Activated CD4-positive, alpha-beta T cell treated with anti-CD3 and anti-CD28 coated beads, Interleukin-2, Interleukin-6, amounts not matched to agents 100 ng/mL and 50 ng/mL, durations not matched to agents 16 hours and 8 hours (primary cell): ENCODE measurements at regions not wholly inside any gene's neighbourhood (a gene's known extent, or its start where the extent isn't known, plus 50 kb on each side); places are given as distances from the start of the nearest gene placed in this dataset.
A peak's percentile ranks its signal among the peaks of the same experiment; 100 is the strongest.

Experiments
- DNase-seq: peaks from one replicate; pipeline ENCODE4 v3.0.0-alpha.2; 2020

DNA sequence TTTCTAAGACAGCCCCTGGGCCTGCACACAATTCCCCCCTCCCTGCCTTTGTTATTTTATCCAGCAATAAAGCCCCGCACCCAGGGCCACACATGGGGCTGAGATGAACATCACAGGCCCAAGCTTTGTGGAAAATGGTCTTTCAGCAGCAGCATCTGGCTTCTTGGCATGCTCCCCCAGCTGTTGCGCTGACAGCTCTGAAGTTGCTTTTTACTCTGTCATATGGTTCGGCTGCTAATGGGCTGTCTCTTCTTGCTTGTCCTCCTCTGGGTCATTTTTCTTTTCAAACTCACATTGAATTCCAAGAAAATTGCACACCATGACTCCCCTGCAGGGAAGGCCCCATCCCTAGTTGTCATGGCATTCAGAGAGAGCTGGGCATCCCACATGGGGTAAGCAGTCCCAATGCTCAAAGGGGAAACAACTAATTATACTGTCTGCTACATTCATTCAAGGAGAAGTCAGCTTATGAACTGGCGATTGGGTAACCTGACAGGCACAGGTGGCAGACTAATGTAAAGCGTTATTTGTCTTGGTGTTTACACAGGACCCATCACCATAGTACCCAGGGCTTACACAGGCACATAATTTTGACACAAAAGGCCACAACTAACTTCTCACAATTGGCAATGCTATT, 74.0 kb upstream of the CDKN3 start:
- no peak for DNase-seq

DNA sequence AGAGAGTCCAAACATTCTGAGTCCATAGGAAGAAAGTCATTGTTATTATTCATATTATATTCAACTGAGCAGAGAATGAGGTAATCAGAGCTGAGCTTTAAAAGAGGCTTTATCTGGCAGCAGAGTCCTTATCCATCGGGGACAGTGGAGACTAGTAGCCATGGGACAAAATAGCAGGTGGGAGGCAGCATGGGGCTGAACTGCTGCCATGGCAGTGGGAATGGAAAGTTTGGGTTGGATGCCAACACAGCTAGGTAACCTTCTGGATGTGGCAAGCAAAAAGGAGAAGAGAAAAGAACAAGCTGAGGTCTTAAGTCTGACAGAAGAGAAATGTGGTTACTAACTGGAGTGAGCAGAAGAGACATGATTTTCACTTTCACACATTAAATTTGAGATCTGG, 71.0 kb upstream of the CDKN3 start:
- no peak for DNase-seq

DNA sequence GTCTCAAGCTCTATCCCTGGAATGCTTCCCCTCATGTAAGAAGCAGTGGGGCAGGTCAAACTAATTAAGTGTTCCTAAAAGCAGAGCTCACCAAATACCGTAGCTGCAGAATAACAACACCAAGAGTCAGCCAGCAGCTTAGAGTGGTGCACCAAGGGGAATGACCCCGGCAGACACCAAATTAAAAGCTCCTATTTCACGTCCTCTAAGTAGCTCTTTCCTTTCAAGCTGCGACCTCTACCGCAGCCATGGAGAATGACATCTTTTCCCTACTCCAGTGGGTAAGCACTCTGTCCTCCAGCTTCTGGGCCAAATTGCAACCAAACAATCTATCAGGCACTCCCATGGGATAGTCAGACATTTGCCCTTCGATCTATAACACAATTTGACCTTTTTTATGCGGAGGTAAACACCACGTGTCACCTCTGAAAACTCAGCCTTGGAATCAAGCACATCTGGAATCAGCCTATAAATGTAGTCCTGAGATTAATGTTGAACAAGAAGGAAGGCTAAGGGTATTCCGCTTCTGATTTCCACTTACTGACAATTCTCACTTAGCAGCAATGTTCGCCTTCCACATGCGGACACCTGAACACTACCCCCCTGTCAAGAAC, 67.6 kb upstream of the CDKN3 start:
- peak; percentile 35 for DNase-seq

DNA sequence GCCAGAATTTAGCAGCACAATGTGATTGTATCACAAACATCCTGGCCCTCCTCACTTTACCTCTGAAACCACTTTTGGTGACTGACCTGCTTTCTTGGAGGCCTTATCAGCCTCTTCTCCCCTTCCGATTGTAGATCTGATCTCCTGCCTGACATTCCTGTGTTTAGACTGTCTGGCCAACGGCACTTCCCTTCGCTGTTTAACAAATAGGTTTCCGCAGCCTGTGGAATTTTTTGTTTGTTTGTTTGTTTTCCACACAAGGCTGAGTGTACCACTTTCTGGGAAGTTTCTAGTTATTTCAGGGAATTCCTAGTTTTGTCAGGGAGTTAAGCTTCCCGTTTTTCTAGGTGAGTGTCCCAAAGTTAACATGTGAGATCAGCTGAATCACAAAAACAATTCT, 65.9 kb upstream of the CDKN3 start:
- DNase-seq, result no peak

DNA sequence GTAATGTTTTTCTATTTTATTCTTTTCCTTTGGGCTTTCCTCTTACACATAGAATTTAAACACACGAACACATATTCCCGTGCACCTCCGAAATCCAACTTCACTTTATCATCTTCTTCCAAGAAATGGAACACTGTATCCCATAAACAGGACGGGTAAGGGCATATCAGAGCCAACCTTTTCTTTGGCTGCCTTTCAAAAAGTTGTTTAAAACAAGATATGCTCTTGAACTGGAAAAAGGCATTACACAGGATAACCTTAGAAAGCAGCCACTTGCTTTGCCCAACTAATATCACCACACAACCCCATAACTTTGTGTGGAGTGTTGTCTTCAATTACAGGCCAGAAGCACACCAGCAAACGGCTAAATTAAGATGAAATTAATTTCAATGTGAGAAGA, 65.3 kb upstream of the CDKN3 start:
- no peak for DNase-seq

DNA sequence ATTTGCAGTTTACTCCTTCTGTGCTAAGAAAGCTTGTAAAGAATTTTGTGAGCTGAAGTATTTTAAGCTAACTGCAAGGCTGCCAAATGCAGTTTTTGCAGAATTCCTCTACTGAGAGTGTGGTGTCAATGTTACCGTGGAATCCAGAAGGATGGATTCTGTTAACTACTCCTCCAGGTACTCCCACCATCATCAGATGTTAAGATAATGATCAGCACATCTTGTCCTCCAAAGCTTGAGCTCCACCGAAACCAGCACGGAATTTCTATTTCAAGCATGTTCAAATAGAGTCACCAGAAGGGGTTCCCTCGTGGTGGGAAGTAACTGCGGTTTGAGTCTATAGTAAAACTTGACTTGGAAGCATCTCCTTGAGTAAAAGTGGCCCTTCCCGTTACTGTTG, 64.3 kb upstream of the CDKN3 start:
- DNase-seq, result no peak

DNA sequence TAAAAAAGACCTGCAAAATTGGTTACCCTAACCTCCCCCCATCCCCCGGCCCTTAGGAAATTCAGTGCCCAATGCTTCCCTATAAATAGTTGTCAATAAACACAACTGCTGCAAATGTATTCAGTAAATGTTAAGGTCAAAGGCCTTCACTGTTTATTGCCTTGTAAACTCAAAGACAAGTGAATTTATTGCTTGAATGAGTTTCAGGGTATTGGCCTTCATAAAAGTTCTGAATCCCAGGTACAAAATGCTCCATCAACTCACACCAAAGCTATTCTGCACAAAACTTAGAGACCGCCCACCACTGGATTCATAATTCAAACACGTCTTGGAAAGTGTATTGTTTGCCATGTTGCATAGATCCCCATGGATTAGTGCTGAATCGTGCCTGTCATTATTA, 63.3 kb upstream of the CDKN3 start:
- DNase-seq, result no peak

DNA sequence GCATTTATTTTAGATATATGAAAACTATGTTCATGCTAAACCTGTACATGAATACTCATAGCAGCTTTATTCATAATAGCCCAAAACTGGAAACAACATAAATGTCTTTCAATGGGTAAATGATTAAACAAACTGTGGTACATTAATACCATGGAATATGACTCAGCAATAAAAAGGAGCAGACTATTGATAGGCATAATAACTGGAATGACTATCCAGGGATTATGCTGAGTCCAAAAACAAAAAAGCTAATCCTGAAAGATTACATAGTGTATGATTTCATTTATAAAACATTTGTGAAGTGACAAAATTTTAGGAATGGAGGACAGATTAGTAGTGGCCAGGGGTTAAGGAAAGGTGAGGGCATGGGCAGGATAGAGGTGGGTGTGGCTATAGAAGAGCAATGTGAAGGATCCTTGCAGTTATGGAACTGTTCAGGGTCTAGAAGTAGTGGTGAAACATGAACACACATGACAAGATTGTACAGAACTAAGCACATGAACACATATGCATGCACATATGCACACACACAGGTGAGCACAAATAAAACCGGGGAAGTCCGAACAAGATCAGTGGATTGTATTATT, 61.1 kb upstream of the CDKN3 start:
- no peak for DNase-seq

DNA sequence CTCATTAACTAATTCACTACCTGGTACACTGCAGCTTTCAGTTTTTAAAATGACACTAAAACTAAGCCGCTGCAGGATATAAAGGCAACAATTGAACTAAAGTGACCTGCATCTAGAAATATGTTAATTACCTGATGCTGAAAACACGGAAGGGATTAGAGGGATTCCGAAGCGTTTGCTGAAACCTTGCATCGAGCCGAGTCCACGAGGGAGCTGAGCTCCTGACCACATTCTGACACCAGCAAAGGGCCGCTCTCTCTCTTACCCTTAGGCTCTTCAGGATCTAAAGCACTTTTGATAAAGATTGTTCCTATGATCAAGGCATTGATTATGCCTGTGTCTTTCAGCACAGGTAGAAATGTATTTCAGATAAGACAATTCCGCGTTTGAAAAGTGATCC, 59.5 kb upstream of the CDKN3 start:
- DNase-seq, result no peak

DNA sequence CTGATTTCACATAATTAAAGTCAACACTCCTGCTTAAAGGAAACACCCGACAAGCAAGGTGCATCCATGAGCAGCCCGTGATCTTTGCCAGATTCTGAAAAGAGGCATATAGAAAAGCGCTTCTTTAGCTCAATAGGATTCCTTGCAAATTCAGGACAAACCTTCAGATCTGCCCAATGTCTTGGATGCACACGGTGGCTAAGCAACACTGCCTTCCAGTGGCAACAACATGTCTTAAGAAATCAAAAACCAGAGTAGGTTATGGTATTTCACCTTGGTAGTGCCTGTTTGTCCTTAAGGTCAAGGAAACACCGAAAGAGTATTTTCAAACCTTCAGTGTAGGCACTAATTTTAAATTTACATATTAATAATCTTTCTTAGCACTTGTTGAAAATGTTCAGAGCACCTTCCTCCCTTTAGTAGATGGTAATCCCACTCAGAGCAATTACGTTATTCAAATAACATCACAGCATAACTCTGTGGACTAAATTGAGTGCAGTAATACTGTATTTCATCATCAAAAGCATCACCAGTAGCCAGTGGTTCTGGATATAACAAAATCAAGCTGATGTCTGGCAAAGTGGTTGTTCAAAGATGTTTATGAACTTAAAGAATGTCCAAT, 58.0 kb upstream of the CDKN3 start:
- no peak for DNase-seq

DNA sequence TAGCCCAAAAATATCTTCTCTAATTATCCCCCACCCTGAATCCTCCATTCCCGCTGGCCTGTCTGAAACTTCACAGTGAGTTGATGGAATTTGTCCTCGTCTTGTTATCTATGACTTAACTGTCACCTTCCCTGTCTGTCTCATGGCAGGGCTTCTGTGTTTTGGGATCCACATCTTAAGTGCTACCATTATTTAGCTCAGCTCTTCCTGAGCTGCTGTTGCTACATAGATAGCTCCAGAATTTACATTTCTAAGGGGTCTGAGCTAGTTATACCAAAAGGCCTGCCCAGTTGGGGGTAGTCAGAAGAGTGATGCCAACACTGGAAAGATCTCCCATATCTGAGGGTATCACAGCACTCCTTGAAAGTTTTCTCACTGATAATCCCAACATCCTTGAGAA, 57.0 kb upstream of the CDKN3 start:
- DNase-seq, result no peak

DNA sequence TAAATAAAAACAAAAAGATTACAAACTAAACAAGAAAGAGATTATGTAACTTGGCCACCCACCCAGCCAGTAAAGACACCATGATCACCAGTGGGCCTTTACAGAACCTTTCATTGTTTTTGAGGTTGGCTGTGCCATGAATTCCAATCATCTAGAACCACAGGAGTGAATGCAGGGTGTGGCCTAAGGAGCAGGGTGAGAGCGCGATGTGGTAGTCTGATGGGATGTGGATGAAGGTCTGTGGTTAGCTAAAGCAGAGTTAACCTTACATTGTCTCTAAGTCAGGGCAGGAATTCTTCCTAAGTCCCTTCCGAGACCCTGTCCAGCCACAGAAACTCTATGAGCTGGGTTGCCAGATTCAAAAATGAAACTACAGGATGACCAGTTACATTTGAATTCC, 54.0 kb upstream of the CDKN3 start:
- DNase-seq, result no peak

DNA sequence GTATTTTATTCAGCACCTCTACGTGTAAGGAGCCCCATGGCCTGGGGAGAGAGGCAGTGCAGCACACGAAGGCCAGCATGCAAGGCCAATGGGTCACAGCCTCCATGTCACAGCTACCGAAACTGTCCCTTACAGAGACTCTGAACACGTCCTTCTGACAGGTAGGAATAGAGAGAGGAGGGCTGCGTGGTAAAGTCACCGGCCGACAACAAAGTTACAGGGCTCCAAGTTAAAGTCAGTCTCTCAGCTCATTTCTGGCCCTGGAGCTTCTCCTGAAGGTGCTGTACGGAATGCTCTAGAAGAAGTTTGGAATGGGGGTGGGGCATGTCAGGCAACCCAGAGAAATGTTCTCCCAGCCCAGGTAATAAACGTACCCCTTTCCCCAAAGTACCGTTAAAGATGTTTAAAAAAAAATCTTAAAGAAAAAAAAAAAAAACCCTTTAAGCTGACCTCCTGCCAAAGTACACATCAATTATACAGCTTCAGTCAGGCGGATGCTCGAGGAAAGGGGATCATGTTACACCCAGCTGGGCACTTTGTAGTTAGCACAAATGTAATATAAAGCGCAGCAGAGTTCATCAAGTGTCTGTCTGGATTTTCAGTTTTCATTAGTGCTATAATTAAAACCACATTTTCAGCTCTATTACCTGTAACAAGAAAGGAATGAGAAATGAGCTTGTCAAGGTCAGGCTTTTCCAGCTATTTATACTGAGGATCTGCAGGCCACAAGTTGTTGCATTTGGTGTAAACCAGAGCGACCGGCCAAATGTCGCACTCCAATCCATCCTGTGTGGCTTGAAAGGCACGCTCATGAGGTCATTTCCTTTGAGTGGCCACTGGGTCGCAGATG, 53.3 kb upstream of the CDKN3 start:
- DNase-seq, result no peak

DNA sequence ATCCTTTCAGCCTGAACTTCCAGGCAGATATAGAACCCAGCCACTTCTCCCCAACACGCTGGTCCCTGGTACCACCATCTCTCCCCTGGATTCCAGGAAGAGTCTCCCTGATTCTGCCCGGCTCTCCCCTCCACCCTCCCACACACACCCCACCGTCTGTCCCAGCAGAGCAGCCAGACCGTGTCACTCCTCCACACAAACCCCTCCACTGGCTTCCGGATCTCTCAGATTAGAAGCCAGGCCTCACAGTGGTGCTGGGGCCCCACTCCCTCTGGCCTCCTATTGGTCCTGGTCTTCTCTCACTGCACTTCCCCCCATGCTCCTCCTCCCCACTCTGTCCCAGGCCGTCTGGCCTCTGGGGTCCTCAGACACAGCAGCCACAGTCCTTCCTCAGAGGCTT, 52.4 kb upstream of the CDKN3 start:
- no peak for DNase-seq

DNA sequence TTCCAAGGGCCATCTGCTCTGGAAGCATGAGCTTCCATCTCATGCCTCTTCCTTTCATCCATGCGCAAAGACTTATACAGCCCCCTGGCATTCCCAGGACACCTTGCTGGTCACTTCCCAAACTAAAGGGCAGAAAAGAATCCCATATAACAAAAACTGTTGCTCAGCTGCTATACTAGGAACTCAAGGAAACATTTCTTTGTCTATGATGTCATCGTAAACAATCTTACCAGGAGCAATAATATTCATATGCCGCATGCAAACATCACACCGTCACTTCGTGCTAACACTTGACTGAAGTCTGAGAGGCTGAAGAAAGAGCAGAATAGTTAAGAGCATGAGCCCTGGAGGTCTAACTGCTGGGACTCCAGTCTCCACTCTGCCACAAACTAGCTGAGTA, 50.5 kb upstream of the CDKN3 start:
- DNase-seq, result no peak
